GM23338 (cell line): ENCODE measurements at regions not wholly inside any gene's neighbourhood (a gene's known extent, or its start where the extent isn't known, plus 50 kb on each side); places are given as distances from the start of the nearest gene placed in this dataset.

Experiments used
- ATAC-seq: fragments of 200-7000 bp; cut with Tn5 transposase; 3 replicates; pipeline ENCODE4 v1.9.1; 2020
- DNase-seq: peaks from one replicate; pipeline ENCODE4 v3.0.0-alpha.2; 2015; ENCODE audit warnings: low spot score
- H2AFZ ChIP-seq: fragments of 200-600 bp; sonication (generic); 2 replicates; pipeline ENCODE4 v1.8.0; 2016; ENCODE audit warnings: antibody characterized with exemption, mild to moderate bottlenecking, moderate library complexity
- H3F3A ChIP-seq: fragments of 200-600 bp; sonication (generic); replicated peaks from 2 replicates; pipeline ENCODE4 v1.8.0; 2017; ENCODE audit warnings: antibody characterized with exemption, mixed run types, low read depth
- H3K27ac ChIP-seq: fragments of 200-600 bp; sonication (generic); 2 replicates; pipeline ENCODE4 v1.6.1; 2016; ENCODE audit warnings: low read depth
- H3K27me3 ChIP-seq: fragments of 200-600 bp; sonication (generic); 2 replicates; pipeline ENCODE4 v1.8.0; 2016; ENCODE audit warnings: mild to moderate bottlenecking, mixed run types, moderate library complexity; ENCODE audit not compliant: insufficient read depth
- H3K36me3 ChIP-seq: fragments of 200-600 bp; sonication (generic); 2 replicates; pipeline ENCODE4 v1.8.0; 2016; ENCODE audit warnings: mild to moderate bottlenecking; ENCODE audit not compliant: insufficient read depth
- H3K4me1 ChIP-seq: fragments of 200-600 bp; sonication (generic); 2 replicates; pipeline ENCODE4 v1.8.0; 2016; ENCODE audit warnings: mild to moderate bottlenecking, moderate library complexity; ENCODE audit not compliant: insufficient read depth
- H3K4me2 ChIP-seq: fragments of 200-600 bp; sonication (generic); 2 replicates; pipeline ENCODE4 v1.7.1; 2017; ENCODE audit warnings: mixed run types
- H3K4me3 ChIP-seq: fragments of 200-600 bp; sonication (generic); 2 replicates; pipeline ENCODE4 v1.6.1; 2016; ENCODE audit warnings: mixed run types
- H3K79me2 ChIP-seq: fragments of 200-600 bp; sonication (generic); replicated peaks from 2 replicates; pipeline ENCODE4 v1.8.0; 2017; ENCODE audit warnings: mild to moderate bottlenecking; ENCODE audit not compliant: insufficient read depth
- H3K9me2 ChIP-seq: fragments of 200-600 bp; sonication (generic); 2 replicates; pipeline ENCODE4 v1.8.0; 2017; ENCODE audit not compliant: insufficient read depth
- H4K20me1 ChIP-seq: fragments of 200-600 bp; sonication (generic); replicated peaks from 2 replicates; pipeline ENCODE4 v1.8.0; 2017; ENCODE audit warnings: mild to moderate bottlenecking; ENCODE audit not compliant: insufficient read depth
- H3K27ac Mint-ChIP-seq: 2 replicates; pipeline ENCODE4 v1.8.0; 2020; ENCODE audit warnings: inconsistent platforms, mild to moderate bottlenecking, moderate library complexity, mixed read lengths
- H3K27me3 Mint-ChIP-seq: 3 replicates; pipeline ENCODE4 v1.8.0; 2022; ENCODE audit warnings: low read depth, mild to moderate bottlenecking, moderate library complexity, mixed read lengths, inconsistent platforms; ENCODE audit not compliant: insufficient read depth, poor library complexity
- H3K36me3 Mint-ChIP-seq: 3 replicates; pipeline ENCODE4 v1.8.0; 2021; ENCODE audit warnings: low read depth, mild to moderate bottlenecking, inconsistent platforms, moderate library complexity, mixed read lengths
- H3K4me1 Mint-ChIP-seq: 3 replicates; pipeline ENCODE4 v1.8.0; 2020; ENCODE audit warnings: mild to moderate bottlenecking, inconsistent platforms, mixed read lengths
- H3K4me3 Mint-ChIP-seq: 3 replicates; pipeline ENCODE4 v1.8.0; 2021; ENCODE audit warnings: moderate library complexity, mild to moderate bottlenecking, inconsistent platforms, mixed read lengths
- H3K9me3 Mint-ChIP-seq: 3 replicates; pipeline ENCODE4 v1.8.0; 2020; ENCODE audit warnings: moderate library complexity, mild to moderate bottlenecking, inconsistent platforms, mixed read lengths
- ETS1 ChIP-seq: IDR thresholded peaks from 2 replicates; pipeline ENCODE4 v1.6.1; 2016; ENCODE audit warnings: antibody characterized with exemption
- EZH2 ChIP-seq: fragments of 200-600 bp; sonication (generic); IDR thresholded peaks from one replicate; pipeline ENCODE4 v1.8.0; 2017; ENCODE audit warnings: antibody characterized with exemption, mild to moderate bottlenecking, low read depth; ENCODE audit not compliant: unreplicated experiment
- EZH2phosphoT487 ChIP-seq: fragments of 200-600 bp; sonication (generic); IDR thresholded peaks from one replicate; pipeline ENCODE4 v1.8.1; 2018; ENCODE audit warnings: antibody characterized with exemption; ENCODE audit not compliant: unreplicated experiment
- JUNB ChIP-seq: IDR thresholded peaks from one replicate; pipeline ENCODE4 v1.6.1; 2016; ENCODE audit warnings: antibody characterized with exemption; ENCODE audit not compliant: unreplicated experiment
- NANOG ChIP-seq: IDR thresholded peaks from 2 replicates; pipeline ENCODE4 v1.6.1; 2016; ENCODE audit warnings: antibody characterized with exemption, borderline replicate concordance
- ZNF114 ChIP-seq: fragments of 250-450 bp; sonication (Bioruptor Pico); IDR thresholded peaks from 2 replicates; pipeline ENCODE4 v1.5.0; 2020; ENCODE audit warnings: mild to moderate bottlenecking, moderate library complexity
- ZNF331 ChIP-seq: fragments of 250-450 bp; sonication (Bioruptor Pico); IDR thresholded peaks from 2 replicates; pipeline ENCODE4 v1.5.0; 2020; ENCODE audit warnings: low read depth, mild to moderate bottlenecking, moderate library complexity
- TF ChIP-seq, protein P1 (sequence below), 2 experiments: fragments of 200-600 bp in 1 of 2; sonication (generic) in 1 of 2; conservative IDR thresholded peaks; 2 replicates each; pipeline versions ENCODE4 v1.5.1 to v1.6.1; 2016 to 2017; ENCODE audit warnings: antibody characterized with exemption in 2 of 2, low read depth in 2 of 2, mild to moderate bottlenecking in 2 of 2, moderate library complexity in 1 of 2
- TF ChIP-seq, protein P2 (sequence below): IDR thresholded peaks from one replicate; pipeline ENCODE4 v1.6.1; 2018; ENCODE audit warnings: antibody characterized with exemption; ENCODE audit not compliant: unreplicated experiment

DNA sequence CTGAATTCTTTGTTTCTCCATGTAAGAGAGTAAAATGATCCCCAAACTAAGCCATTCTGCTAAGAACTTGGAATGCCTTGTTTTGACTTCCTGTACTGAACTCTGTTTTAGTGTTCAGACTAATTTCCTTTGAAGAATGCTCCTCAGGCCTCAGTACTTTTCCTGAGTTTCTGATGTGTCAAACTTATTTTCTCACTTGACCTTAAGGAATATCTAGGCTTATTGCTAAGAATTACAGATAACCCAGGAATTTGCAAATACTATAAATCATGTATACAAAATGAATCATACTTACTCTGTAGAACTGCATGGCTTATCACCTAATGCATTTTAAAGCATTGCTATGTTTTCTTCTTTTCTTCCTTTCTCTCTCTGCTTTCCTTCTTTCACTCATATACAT, 93.1 kb upstream of the PKP2 start:
- peaks cover 24% of the 10 kb centered on the region for H3K4me1 ChIP-seq
- no peak for DNase-seq
- no peak for ATAC-seq
- Mint-ChIP-seq H3K4me1 (peaks cover 27% of the 10 kb centered on the region), H3K27ac (no peak overlapping the region), H3K4me3 (no peak overlapping the region), H3K36me3 (no peaks in the 10 kb centered on the region; the same call in 2 of the 3 replicates), H3K27me3 (peaks cover 9% of the 10 kb centered on the region), H3K9me3 (peaks cover under 1% of the 10 kb centered on the region; the same call in 1 of the 3 replicates)
- H3K4me2 ChIP-seq, result 0 out of 2 replicates have a peak overlapping the region, but pooled peaks have one; percentile 7
- H3K27ac ChIP-seq, result no peak overlapping the region
- H3K9me2 ChIP-seq, result no peaks in the 10 kb centered on the region
- no peaks in the 10 kb centered on the region for H3F3A ChIP-seq
- H3K27me3 ChIP-seq, result no peaks in the 10 kb centered on the region
- H3K79me2 ChIP-seq, result no peaks in the 10 kb centered on the region
- no peak for TF ChIP-seq EZH2
- no peak for TF ChIP-seq NANOG
- TF ChIP-seq ZNF331, result no peak
- H2AFZ ChIP-seq, result no peak overlapping the region
- no peaks in the 10 kb centered on the region for H3K36me3 ChIP-seq
- no peaks in the 10 kb centered on the region for H4K20me1 ChIP-seq
- no peak overlapping the region for H3K4me3 ChIP-seq

GRCh38 chr12:32988982-32989381, 92.4 kb upstream of the PKP2 start:
- Histone ChIP-seq H3K79me2 (no peaks in the 10 kb centered on the region), H3K27me3 (no peaks in the 10 kb centered on the region), H3F3A (no peaks in the 10 kb centered on the region), H3K4me2 (no peak overlapping the region), H3K4me3 (no peak overlapping the region), H3K9me2 (no peaks in the 10 kb centered on the region), H4K20me1 (no peaks in the 10 kb centered on the region), H3K4me1 (peaks cover 24% of the 10 kb centered on the region), H3K36me3 (no peaks in the 10 kb centered on the region), H2AFZ (no peak overlapping the region), H3K27ac (no peak overlapping the region)
- Mint-ChIP-seq H3K4me1 (peaks cover 30% of the 10 kb centered on the region), H3K4me3 (no peak overlapping the region), H3K9me3 (peaks cover 4% of the 10 kb centered on the region; the same call in 1 of the 3 replicates), H3K27me3 (peaks cover 9% of the 10 kb centered on the region), H3K36me3 (no peaks in the 10 kb centered on the region; the same call in 2 of the 3 replicates), H3K27ac (peak overlapping the region; percentile 51; the same call in 1 of the 2 replicates)
- ATAC-seq (peak; percentile 49), DNase-seq (peak; percentile 46)
- TF ChIP-seq ZNF114 (CRISPR knock-in tag), result no peak
- no peak for TF ChIP-seq EZH2phosphoT487
- TF ChIP-seq ZNF331, result no peak
- TF ChIP-seq EZH2, result no peak
- TF ChIP-seq, protein P1, sequence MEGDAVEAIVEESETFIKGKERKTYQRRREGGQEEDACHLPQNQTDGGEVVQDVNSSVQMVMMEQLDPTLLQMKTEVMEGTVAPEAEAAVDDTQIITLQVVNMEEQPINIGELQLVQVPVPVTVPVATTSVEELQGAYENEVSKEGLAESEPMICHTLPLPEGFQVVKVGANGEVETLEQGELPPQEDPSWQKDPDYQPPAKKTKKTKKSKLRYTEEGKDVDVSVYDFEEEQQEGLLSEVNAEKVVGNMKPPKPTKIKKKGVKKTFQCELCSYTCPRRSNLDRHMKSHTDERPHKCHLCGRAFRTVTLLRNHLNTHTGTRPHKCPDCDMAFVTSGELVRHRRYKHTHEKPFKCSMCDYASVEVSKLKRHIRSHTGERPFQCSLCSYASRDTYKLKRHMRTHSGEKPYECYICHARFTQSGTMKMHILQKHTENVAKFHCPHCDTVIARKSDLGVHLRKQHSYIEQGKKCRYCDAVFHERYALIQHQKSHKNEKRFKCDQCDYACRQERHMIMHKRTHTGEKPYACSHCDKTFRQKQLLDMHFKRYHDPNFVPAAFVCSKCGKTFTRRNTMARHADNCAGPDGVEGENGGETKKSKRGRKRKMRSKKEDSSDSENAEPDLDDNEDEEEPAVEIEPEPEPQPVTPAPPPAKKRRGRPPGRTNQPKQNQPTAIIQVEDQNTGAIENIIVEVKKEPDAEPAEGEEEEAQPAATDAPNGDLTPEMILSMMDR (conservative IDR thresholded peaks at IDR 0.05; ENCODE audit: low read depth in 2 of 2), result no peak
- TF ChIP-seq NANOG, result no peak
- TF ChIP-seq, protein P2, sequence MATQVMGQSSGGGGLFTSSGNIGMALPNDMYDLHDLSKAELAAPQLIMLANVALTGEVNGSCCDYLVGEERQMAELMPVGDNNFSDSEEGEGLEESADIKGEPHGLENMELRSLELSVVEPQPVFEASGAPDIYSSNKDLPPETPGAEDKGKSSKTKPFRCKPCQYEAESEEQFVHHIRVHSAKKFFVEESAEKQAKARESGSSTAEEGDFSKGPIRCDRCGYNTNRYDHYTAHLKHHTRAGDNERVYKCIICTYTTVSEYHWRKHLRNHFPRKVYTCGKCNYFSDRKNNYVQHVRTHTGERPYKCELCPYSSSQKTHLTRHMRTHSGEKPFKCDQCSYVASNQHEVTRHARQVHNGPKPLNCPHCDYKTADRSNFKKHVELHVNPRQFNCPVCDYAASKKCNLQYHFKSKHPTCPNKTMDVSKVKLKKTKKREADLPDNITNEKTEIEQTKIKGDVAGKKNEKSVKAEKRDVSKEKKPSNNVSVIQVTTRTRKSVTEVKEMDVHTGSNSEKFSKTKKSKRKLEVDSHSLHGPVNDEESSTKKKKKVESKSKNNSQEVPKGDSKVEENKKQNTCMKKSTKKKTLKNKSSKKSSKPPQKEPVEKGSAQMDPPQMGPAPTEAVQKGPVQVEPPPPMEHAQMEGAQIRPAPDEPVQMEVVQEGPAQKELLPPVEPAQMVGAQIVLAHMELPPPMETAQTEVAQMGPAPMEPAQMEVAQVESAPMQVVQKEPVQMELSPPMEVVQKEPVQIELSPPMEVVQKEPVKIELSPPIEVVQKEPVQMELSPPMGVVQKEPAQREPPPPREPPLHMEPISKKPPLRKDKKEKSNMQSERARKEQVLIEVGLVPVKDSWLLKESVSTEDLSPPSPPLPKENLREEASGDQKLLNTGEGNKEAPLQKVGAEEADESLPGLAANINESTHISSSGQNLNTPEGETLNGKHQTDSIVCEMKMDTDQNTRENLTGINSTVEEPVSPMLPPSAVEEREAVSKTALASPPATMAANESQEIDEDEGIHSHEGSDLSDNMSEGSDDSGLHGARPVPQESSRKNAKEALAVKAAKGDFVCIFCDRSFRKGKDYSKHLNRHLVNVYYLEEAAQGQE, result no peak
- TF ChIP-seq JUNB, result no peak
- no peak for TF ChIP-seq ETS1
